Activated T-helper 1 cell treated with anti-CD3 and anti-CD28 coated beads, Interleukin-12 subunit alpha, Interleukin-12 subunit beta, Interleukin-2, Interleukin-4 antibody, amounts not matched to agents 30 ng/mL and 10 ng/mL and 1 ng/mL, durations not matched to agents 14 hours and 24 hours and 36 hours (primary cell): ENCODE measurements at regions not wholly inside any gene's neighbourhood (a gene's known extent, or its start where the extent isn't known, plus 50 kb on each side); places are given as distances from the start of the nearest gene placed in this dataset.

Experiments
- DNase-seq: peaks from one replicate; pipeline ENCODE4 v3.0.0; 2021; ENCODE audit warnings: low spot score
- H3K27ac Mint-ChIP-seq: one replicate; pipeline ENCODE4 v1.8.0; 2021; ENCODE audit warnings: mild to moderate bottlenecking, mixed read lengths
- H3K27me3 Mint-ChIP-seq: one replicate; pipeline ENCODE4 v1.8.0; 2022; ENCODE audit warnings: mild to moderate bottlenecking, moderate library complexity, mixed read lengths; ENCODE audit not compliant: insufficient read depth
- H3K36me3 Mint-ChIP-seq: one replicate; pipeline ENCODE4 v1.8.0; 2021; ENCODE audit warnings: low read depth, mixed read lengths
- H3K4me1 Mint-ChIP-seq: one replicate; pipeline ENCODE4 v1.8.0; 2021; ENCODE audit warnings: low read depth, mixed read lengths
- H3K4me3 Mint-ChIP-seq: one replicate; pipeline ENCODE4 v1.8.0; 2021; ENCODE audit warnings: mild to moderate bottlenecking, moderate library complexity, mixed read lengths
- H3K9me3 Mint-ChIP-seq: one replicate; pipeline ENCODE4 v1.8.0; 2021; ENCODE audit warnings: mixed read lengths
- intact Hi-C: fragments of 100-400 bp; cut with micrococcal nuclease; formaldehyde crosslinking; loops from one replicate; pipeline ENCODE4 v1.15.1; 2024

DNA sequence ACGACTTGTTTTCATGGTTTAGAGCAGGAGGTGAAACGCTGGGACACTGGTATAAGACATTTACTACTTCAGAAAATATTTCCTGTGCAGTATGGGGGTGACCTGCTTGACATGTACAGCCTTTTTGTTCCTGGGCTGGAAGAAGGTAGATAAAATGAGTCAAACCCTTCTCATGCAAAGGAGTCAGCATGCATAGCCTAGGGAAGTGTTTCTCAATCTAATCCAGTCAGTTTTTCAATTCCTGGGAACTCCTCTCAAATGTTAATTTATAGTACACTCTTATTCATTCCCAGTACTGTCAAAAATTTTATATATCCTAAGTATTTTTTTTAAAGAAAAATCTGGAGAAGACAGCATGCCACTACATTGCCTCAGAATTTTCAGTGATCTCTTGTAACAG is 154.7 kb upstream of the GUCY1A2 start:
- H3K36me3 Mint-ChIP-seq = no peaks in the 10 kb centered on the region
- H3K27ac Mint-ChIP-seq = no peak overlapping the region
- no peaks in the 10 kb centered on the region for H3K27me3 Mint-ChIP-seq
- H3K4me3 Mint-ChIP-seq = no peak overlapping the region
- no peaks in the 10 kb centered on the region for H3K4me1 Mint-ChIP-seq
- intact Hi-C loops = no loop called here
- no peak for DNase-seq
- H3K9me3 Mint-ChIP-seq = peaks cover 3% of the 10 kb centered on the region

DNA sequence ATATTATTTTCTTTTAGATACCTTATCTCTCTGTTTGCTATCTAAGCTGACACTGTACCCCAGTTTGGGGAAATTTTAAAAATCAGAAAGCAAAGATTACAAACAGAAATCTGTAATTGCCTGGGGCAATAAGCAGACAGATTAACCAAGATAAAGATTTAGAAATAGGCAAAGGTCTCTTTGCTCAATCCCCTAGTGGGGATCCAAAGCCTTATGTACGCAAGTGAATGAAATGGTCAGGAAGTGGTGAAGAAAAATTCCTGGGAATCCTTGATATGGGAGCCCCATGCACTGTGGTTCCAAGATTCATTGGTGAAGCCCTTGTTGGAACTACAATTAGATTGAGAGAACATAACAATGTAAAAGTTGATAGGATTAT is 139.5 kb upstream of the GUCY1A2 start:
- Mint-ChIP-seq H3K9me3 (no peaks in the 10 kb centered on the region), H3K36me3 (no peaks in the 10 kb centered on the region), H3K4me3 (no peak overlapping the region), H3K27ac (no peak overlapping the region), H3K27me3 (no peaks in the 10 kb centered on the region), H3K4me1 (no peaks in the 10 kb centered on the region)
- no peak for DNase-seq
- intact Hi-C loops = no loop called here

- intact Hi-C loops = no loop called here
- Mint-ChIP-seq H3K4me3 (no peak overlapping the region), H3K36me3 (no peaks in the 10 kb centered on the region), H3K27ac (no peak overlapping the region), H3K27me3 (no peaks in the 10 kb centered on the region), H3K9me3 (no peaks in the 10 kb centered on the region), H3K4me1 (no peaks in the 10 kb centered on the region)
- DNase-seq = no peak
Observed at GRCh38 chr11:107157146-107157808, 139.0 kb upstream of the GUCY1A2 start.

DNA sequence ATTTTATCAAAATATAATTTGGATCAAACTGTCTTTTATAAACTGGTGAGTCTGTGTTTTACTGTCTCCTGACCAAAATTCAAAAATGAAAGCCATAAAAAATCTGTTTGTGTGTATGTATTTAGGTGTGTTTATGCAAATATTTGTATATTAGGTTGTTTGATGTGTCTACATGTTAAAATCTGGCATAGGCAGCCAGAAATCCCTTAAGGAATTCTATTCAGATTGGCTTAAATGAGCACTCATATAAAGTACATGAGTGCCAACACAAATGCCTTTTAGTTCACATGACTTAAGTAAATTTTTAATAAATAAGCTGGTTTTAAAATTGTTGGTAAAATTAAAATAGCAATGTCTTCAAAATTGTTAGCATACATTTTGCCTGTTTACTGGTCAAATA is 133.3 kb upstream of the GUCY1A2 start:
- Mint-ChIP-seq H3K4me3 (no peak overlapping the region), H3K27ac (no peak overlapping the region), H3K27me3 (no peaks in the 10 kb centered on the region), H3K4me1 (no peaks in the 10 kb centered on the region), H3K9me3 (peaks cover 3% of the 10 kb centered on the region), H3K36me3 (no peaks in the 10 kb centered on the region)
- DNase-seq = no peak
- intact Hi-C loops = no loop called here

DNA sequence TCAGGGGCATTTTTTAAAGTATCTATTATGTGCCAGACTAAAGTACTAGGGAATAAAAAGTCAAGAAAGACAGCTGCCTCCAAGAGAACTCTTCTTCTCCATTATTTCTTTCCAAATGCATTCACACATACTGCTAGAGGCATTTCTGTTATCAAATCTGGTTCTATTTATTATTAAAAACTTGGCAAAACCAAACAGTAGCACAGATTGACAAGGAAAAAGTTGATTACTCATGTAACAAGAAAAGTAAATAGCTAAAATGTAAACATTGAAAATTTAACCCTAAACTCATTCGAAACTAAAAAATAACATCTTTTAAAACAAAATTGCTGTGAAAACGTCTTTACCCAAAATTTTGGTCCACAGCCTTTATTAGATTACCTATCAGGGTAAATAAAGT is 132.9 kb upstream of the GUCY1A2 start:
- Mint-ChIP-seq H3K4me3 (no peak overlapping the region), H3K4me1 (no peaks in the 10 kb centered on the region), H3K9me3 (peaks cover 3% of the 10 kb centered on the region), H3K36me3 (no peaks in the 10 kb centered on the region), H3K27ac (no peak overlapping the region), H3K27me3 (no peaks in the 10 kb centered on the region)
- DNase-seq = no peak
- intact Hi-C loops = no loop called here

DNA sequence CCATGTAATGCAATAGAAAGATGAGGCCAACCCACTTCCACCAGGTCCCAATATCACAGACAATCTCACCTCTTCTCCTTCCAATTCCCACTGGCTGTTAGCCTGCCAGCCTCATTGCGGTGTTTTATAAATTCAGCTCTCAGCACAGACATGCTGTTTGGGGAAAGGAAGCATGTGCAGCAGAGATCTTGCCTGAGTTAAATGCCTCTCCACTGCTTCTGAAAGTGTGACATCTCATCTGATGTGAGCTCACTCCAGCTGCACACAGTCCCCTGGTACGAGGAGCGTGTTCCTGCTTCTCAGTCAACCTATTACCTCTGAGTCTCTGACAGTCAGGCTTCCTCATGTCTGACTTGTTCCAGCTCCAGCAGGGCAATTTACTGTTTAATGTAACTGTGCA is 122.7 kb upstream of the GUCY1A2 start:
- Mint-ChIP-seq H3K27me3 (no peaks in the 10 kb centered on the region), H3K27ac (no peak overlapping the region), H3K36me3 (no peaks in the 10 kb centered on the region), H3K4me1 (no peaks in the 10 kb centered on the region), H3K9me3 (peaks cover 6% of the 10 kb centered on the region), H3K4me3 (no peak overlapping the region)
- no peak for DNase-seq
- intact Hi-C loops = no loop called here

GRCh38 chr11:107139396-107139795 is 121.1 kb upstream of the GUCY1A2 start:
- H3K27ac Mint-ChIP-seq = no peak overlapping the region
- no peak overlapping the region for H3K4me3 Mint-ChIP-seq
- H3K36me3 Mint-ChIP-seq = no peaks in the 10 kb centered on the region
- no peaks in the 10 kb centered on the region for H3K4me1 Mint-ChIP-seq
- H3K9me3 Mint-ChIP-seq = peaks cover 12% of the 10 kb centered on the region
- intact Hi-C loops = no loop called here
- no peak for DNase-seq
- H3K27me3 Mint-ChIP-seq = no peaks in the 10 kb centered on the region

- H3K36me3 Mint-ChIP-seq = no peaks in the 10 kb centered on the region
- DNase-seq = no peak
- no peaks in the 10 kb centered on the region for H3K27me3 Mint-ChIP-seq
- H3K4me3 Mint-ChIP-seq = no peak overlapping the region
- intact Hi-C loops = loop anchor here (1.0 kb wide), 1 partner anchor 39 kb away; no protein-coding TSS in a partner anchor
- H3K4me1 Mint-ChIP-seq = no peaks in the 10 kb centered on the region
- H3K9me3 Mint-ChIP-seq = peaks cover 12% of the 10 kb centered on the region
- no peak overlapping the region for H3K27ac Mint-ChIP-seq
Observed at GRCh38 chr11:107136892-107137291, 118.6 kb upstream of the GUCY1A2 start.

GRCh38 chr11:107131756-107132155 is 113.5 kb upstream of the GUCY1A2 start:
- no peaks in the 10 kb centered on the region for H3K36me3 Mint-ChIP-seq
- H3K4me3 Mint-ChIP-seq = no peak overlapping the region
- H3K4me1 Mint-ChIP-seq = no peaks in the 10 kb centered on the region
- intact Hi-C loops = no loop called here
- no peak overlapping the region for H3K27ac Mint-ChIP-seq
- no peaks in the 10 kb centered on the region for H3K27me3 Mint-ChIP-seq
- peaks cover 17% of the 10 kb centered on the region for H3K9me3 Mint-ChIP-seq
- DNase-seq = no peak

DNA sequence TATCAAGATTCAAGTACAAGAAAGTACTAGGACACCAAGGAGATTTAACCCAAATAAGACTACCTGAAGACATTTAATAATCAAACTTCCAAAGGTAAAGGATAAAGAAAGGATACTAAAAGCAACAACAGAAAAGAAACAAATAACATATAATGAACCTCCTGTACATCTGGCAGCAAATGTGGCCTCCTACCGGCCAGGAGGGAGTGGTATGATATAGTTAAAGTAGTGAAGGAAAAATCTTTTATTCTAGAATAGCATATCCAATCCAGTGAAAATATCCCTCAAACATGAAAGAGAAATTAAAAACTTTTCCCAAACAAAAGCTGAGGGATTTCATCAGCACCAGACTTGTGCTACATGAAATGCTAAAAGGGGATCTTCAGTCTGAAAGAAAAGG is 104.7 kb upstream of the GUCY1A2 start:
- H3K36me3 Mint-ChIP-seq = no peaks in the 10 kb centered on the region
- no peaks in the 10 kb centered on the region for H3K27me3 Mint-ChIP-seq
- H3K4me3 Mint-ChIP-seq = no peak overlapping the region
- no peak overlapping the region for H3K27ac Mint-ChIP-seq
- H3K4me1 Mint-ChIP-seq = no peaks in the 10 kb centered on the region
- H3K9me3 Mint-ChIP-seq = peaks cover 7% of the 10 kb centered on the region
- no peak for DNase-seq
- intact Hi-C loops = no loop called here

- no peaks in the 10 kb centered on the region for H3K4me1 Mint-ChIP-seq
- H3K36me3 Mint-ChIP-seq = no peaks in the 10 kb centered on the region
- H3K4me3 Mint-ChIP-seq = no peak overlapping the region
- no peaks in the 10 kb centered on the region for H3K27me3 Mint-ChIP-seq
- no peak overlapping the region for H3K27ac Mint-ChIP-seq
- H3K9me3 Mint-ChIP-seq = peaks cover 7% of the 10 kb centered on the region
- intact Hi-C loops = no loop called here
- no peak for DNase-seq
Observed at GRCh38 chr11:107118025-107118720, 99.9 kb upstream of the GUCY1A2 start.

GRCh38 chr11:107116358-107116757 is 98.1 kb upstream of the GUCY1A2 start:
- no peaks in the 10 kb centered on the region for H3K4me1 Mint-ChIP-seq
- H3K27ac Mint-ChIP-seq = no peak overlapping the region
- no peaks in the 10 kb centered on the region for H3K27me3 Mint-ChIP-seq
- H3K36me3 Mint-ChIP-seq = no peaks in the 10 kb centered on the region
- no peak for DNase-seq
- intact Hi-C loops = no loop called here
- no peak overlapping the region for H3K4me3 Mint-ChIP-seq
- no peaks in the 10 kb centered on the region for H3K9me3 Mint-ChIP-seq

DNA sequence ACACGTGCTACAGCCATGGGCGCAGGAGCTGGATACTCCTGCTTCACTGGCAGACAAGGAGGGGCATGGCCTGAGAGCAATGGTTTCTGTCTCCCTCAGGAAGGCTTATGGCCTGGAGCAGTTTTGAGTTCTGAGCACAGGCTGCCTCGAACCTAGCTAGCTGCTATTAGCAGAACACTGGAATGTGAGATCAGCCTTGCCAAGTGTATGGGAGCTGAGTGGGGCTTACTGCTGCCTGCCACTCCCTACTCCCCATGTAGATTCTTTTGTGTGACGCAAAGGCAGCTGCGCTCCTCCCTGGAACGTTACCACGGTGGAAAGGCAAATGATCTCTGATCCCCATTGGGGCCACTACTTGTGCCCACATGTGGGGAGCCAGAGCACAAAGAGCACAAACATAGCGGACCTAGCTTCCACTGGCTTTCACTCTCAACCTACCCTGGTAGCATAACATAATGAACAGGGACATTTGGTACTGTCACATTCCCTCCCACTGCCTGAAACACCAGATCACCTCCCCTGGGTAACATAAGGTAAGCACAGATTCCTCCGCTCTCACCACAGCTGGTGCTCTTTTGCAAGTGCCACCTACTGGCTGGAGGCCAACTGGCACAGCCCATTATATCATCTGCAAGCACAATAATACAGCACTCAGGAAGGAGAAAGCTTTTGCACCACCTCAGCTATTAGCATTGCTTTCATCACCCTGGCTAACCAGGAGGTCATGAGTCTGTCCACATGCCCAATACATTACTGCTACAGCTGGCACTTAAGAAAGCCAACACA is 84.6 kb upstream of the GUCY1A2 start:
- Mint-ChIP-seq H3K27me3 (no peaks in the 10 kb centered on the region), H3K36me3 (no peaks in the 10 kb centered on the region), H3K4me3 (no peak overlapping the region), H3K4me1 (no peaks in the 10 kb centered on the region), H3K27ac (no peak overlapping the region), H3K9me3 (peaks cover 23% of the 10 kb centered on the region)
- intact Hi-C loops = no loop called here
- no peak for DNase-seq
